T47D (cell line): ENCODE measurements at regions not wholly inside any gene's neighbourhood (a gene's known extent, or its start where the extent isn't known, plus 50 kb on each side); places are given as distances from the start of the nearest gene placed in this dataset.
"Not testable (repeated sequence)": the region's sequence is repeated elsewhere in the genome, so short reads cannot be mapped to it uniquely, and the experiment has no call there.

Source experiments
- DNase-seq, 2 experiments: peaks; one replicate each; pipeline versions ENCODE4 v3.0.0 to v3.0.0-alpha.2; 2011 to 2012; ENCODE audit warnings: low read depth in 1 of 2, low spot score in 1 of 2
- JUND ChIP-seq: IDR thresholded peaks from 2 replicates; pipeline ENCODE4 v1.6.1; 2012; ENCODE audit warnings: low read depth
- in situ Hi-C: cut with HindIII; loops from 2 replicates; pipeline ENCODE4 v1.10.0; 2016; ENCODE audit warnings: low sequenced_read_pairs, low pct_unique_long_range_greater_than_20kb

DNA sequence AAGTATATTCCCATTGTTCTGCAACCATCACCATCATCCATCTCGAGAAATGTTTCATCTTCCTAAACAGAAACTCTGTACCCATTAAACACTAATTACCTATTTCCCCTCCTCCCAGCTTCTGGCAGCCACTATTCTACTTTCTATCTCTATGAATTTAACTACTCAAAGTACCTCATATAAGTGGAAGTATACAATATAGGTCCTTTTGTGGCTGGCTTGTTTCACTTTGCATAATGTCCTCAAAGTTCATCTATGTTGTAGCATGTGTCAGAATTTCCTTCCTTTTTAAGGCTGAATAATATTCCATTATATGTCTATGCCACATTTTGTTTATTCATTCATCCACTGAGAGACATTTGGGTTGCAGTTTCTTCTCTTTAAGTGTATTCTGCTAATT is 159.4 kb downstream of the KCNRG start:
- DNase-seq: no peak
- TF ChIP-seq JUND: no peak
- in situ Hi-C loops: no loop called here

DNA sequence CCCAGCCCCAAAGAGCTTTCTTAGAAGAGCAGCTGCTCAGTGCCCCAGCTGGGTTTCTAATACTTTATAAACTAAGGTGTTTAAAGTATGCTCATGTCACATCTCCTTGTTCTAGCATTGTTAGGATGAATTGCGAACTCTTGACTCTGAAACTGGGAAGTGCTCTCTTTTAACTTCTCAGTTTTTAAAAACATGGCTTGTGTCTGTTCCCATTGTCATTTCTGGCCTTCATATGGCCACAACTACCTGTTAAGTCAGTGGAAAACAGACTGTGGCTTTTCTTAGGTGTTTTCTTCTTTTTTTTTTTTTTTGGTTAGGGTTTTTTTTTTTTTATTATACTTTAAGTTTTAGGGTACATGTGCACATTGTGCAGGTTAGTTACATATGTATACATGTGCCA is 164.7 kb downstream of the KCNRG start:
- TF ChIP-seq JUND: no peak
- in situ Hi-C loops: no loop called here

DNA sequence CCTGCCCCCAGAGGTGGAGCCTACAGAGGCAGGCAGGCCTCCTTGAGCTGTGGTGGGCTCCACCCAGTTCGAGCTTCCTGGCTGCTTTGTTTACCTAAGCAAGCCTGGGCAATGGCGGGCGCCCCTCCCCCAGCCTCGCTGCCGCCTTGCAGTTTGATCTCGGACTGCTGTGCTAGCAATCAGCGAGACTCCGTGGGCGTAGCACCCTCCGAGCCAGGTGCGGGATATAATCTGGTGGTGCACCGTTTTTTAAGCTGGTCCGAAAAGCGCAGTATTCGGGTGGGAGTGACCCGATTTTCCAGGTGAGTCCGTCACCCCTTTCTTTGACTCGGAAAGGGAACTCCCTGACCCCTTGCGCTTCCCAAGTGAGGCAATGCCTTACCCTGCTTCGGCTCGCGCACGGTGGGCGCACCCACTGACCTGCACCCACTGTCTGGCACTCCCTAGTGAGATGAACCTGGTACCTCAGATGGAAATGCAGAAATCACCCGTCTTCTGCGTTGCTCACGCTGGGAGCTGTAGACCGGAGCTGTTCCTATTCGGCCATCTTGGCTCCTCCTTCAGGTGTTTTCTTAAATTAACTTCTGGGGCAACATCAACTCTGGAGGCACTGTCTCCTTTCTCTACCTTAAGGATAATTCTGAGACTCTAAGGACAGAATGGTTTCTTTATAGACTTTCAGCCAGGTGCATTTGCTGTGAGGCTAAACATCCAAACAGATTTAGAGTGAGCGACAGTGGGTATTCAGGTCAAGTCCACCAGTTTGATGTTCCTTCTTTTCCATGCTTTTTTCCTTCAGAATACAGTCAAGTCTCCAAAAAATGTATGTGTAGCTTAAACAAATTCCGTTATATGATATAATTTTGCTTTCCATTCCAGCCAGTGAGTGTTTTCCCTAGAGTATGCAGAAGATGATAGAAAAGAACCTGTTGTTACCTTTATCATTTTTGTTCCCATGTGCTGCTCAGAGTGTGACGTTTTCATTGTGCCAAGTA is 170.8 kb downstream of the KCNRG start:
- peak in 1 of 2 experiments; percentile 34 for DNase-seq
- in situ Hi-C loops: not testable (repeated sequence)

More for the DNA sequence above, 164.7 kb downstream of the KCNRG start:
- no peak for DNase-seq

DNA sequence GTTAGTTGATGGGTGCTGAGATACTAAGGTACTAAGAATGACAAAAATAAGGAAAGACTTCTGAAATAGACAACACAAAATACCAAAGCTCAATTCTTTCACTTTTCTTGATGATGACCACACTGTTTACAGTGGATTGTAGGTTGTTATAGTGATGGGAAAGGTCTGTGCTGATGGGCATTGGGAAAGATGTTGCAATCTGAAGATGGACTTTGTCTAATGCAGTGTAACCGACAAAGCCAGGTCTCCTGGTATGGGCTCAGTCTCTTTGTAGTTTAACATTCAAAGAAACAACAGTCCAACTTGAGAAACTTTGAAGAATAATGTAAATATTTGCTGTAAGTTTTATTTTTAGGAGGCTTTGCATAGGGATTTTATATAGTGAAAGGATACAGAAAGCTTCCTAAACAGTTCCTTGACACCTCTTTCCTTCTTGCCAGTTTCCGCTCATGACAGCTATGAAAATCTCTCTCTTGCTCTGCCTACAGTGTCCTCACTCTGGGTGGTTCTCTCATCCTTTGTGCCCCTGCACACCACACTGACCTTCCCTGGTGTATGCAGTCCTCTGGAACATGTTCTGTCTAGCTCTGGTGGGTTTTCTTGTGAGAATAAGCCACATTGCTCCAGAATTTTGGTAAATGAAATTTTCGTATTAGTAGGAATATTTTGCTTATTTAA is 172.2 kb downstream of the KCNRG start:
- no peak for DNase-seq
- TF ChIP-seq JUND: no peak
- in situ Hi-C loops: no loop called here

DNA sequence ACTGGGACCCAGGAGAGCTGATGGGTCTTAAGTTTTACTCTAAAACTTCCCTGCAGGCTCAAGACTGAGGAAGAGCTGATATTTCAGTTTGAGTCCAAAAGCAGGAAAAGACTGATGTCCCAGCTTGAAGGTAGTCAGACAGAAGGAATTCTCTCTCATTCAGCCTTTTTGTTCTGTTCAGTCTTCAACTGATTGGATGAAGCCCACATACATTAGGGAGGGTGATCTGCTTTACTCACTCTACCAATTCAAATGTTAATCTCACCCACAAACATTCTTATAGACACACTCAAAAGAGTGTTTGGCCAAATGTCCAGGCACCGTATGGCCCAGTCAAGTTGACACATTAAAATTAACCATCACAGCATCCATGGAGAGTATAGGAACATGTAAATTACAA is 173.5 kb downstream of the KCNRG start:
- in situ Hi-C loops: no loop called here
- no peak for DNase-seq
- no peak for TF ChIP-seq JUND

DNA sequence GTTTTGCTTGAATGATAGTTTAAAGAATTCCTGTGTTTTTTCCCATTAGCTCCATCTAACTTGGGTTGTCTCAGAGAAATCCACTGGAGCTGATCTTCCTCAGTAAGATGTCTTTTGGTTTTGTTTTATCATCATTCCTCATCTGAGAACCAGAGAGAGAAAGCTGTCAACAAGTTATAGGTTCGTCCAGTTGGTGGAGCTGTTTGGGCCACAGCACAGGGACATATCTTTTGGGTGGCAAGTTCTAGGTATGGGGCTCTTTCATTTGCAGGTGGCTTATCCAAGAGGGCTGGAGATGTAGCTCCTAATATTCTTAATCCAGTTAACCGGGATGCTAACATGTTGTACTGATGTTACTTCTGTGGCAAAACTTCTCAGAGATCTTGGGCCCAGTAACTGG is 174.2 kb downstream of the KCNRG start:
- DNase-seq: peak in 1 of 2 experiments; percentile 19
- no peak for TF ChIP-seq JUND
- in situ Hi-C loops: no loop called here

DNA sequence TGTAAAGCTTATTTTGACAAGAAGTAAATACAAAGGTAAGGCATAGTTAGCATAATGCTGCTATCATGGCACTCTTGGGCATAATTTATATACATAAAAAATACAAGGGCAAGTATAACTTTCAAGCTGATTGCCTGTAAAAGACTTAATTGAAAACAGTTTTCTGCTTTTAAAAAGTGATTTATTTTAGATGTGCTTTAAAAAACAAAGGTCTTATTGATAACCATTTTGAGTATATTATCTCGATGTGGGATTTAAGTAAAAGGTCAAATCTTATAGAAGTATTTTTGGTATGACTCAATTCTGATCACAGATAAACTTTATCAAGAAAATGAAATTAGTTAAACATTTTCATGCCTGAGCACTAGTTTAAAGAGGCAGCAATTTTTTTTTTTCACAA is 175.8 kb downstream of the KCNRG start:
- no peak for TF ChIP-seq JUND
- in situ Hi-C loops: no loop called here
- no peak for DNase-seq

DNA sequence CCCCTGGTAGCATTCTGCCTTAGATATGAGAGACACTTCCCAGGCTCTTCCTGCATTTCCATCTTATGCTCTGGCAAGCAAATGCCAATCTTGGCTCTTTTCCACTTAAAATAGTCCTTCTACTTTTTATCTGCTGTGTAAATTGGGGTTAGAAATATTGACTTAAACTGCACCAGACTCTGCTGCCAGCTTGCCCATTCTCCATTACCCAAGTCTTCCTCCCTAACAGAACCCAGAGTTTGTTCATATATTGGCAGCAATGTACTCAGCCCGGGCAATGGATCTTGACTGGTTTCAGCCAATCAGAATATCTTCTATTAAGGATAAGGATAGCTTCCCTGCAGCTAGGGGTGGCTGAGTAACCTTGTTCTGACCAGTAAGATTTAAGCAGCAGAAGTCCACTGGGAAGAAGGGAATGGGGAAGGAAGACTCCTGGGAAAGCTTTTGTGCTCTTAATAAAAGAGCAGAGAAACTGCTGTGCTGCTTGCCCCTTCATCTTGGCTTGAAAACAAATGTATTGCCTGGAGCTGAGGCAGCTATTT is 177.1 kb downstream of the KCNRG start:
- TF ChIP-seq JUND: no peak
- in situ Hi-C loops: no loop called here
- DNase-seq: no peak

DNA sequence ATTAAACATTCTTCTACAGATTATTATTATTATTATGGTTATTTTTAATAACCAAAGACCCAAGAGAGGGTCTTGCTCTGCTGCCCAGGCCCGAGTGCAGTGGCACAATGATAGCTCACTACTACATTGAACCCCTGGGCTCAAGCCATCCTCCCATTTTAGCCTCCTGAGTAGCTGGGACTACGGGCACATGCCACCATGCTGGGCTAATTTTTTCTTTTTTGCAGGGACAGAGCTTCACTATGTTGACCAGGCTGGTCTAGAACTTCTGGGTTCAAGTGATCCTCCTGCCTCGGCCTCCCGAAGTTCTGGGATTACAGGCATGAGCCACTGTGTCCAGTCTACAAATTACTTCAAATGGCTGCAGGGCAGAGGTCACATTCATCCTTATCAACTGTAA is 179.8 kb downstream of the KCNRG start:
- DNase-seq: no peak
- TF ChIP-seq JUND: no peak
- in situ Hi-C loops: no loop called here

DNA sequence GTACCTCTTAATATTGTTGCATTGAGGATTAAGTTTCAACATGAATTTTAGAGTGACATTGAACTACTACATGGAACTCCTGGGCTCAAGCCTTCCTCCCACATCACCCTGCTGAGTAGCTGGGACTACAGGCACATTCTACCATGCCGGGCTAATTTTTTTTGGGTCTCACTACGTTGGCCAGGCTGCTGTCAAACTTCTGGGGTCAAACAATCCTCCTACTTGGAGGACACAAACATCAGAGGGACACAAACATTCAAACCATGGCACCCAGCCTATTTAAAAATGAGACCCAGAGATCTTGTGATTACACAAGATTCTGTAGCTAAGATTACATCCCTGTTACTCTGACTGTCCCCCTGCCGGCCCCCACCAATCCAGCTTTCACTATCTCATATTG is 180.9 kb downstream of the KCNRG start:
- in situ Hi-C loops: no loop called here
- no peak for DNase-seq

DNA sequence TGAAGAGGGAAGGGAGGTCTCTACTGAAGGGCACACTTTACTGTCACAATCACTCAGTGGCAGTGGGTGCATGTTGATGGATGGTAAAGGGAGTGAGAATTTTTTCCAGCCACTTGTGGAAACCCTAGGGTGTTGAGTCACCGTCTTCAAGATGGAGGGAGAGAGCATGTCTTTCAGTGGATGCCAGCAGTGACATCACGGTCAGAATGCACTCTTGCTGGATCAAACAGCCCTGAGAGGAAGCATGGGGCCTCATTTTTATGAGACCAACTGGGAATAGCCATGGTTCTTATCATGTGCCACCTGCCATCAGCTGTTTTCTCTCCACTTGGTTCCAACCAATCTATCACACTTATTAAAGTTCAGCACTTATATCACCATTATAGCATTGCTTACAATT is 182.5 kb downstream of the KCNRG start:
- no peak for DNase-seq

More for the DNA sequence above, 180.9 kb downstream of the KCNRG start:
- no peak for TF ChIP-seq JUND

DNA sequence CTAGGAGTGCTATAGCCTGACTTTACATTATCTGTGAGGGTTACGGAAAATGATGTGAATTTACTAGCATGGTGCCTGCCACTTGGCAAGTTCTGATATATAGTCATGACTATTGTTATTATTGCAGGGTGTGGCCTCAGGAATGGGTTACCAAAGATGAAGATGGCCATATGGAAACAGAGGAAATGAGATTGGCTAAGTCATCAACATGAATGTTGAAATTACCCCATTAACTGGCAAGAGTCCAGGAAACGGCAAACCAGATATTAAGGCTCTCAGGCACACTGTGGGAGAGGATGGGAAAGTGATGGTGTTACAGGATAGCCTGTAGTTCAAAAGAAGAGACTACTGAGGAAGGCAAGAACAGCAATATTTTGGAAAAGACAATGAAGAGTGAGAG is 183.3 kb downstream of the KCNRG start:
- no peak for TF ChIP-seq JUND
- no peak for DNase-seq
- in situ Hi-C loops: no loop called here

More for the DNA sequence above, 182.5 kb downstream of the KCNRG start:
- in situ Hi-C loops: no loop called here
- TF ChIP-seq JUND: no peak

DNA sequence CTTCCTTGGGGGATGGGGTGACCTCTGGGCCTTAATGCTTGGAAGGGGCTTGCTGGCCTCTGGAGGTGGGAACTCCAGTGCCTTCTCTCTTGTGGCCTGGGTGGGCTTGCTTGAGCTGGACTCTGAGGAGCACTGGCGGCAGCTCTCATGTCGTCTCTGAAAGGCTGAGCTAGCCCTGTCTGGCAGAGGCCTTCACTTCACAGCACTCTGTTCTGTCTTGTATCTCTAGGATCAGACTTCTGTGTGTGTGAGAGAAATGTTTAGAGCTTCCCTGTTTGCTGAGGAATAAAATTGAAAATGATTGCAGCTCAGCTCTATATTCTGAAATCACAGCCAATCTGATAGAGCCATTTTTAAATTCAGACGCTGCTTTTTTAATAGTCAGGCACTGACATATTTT is 185.3 kb downstream of the KCNRG start:
- TF ChIP-seq JUND: no peak
- peak in 1 of 2 experiments; percentile 29 for DNase-seq
- in situ Hi-C loops: no loop called here
